Putamen (tissue), 1 donor: ENCODE measurements at regions not wholly inside any gene's neighbourhood (a gene's known extent, or its start where the extent isn't known, plus 50 kb on each side); places are given as distances from the start of the nearest gene placed in this dataset.
"Not testable (repeated sequence)": the region's sequence is repeated elsewhere in the genome, so short reads cannot be mapped to it uniquely, and the experiment has no call there.

Source experiments
- DNase-seq: peaks from one replicate; pipeline ENCODE4 v3.0.0-alpha.2; 2016; ENCODE audit warnings: low spot score

GRCh38 chr7:109467729-109468128, 898.1 kb downstream of the DNAJB9 start:
- not testable (repeated sequence) for DNase-seq

- DNase-seq = no peak
These were observed 903.5 kb downstream of the DNAJB9 start for GRCh38 chr7:109473172-109473571.

- DNase-seq = no peak
These were observed 906.7 kb downstream of the DNAJB9 start for GRCh38 chr7:109476409-109476808.

- no peak for DNase-seq
These were observed 909.7 kb downstream of the DNAJB9 start for GRCh38 chr7:109479388-109479787.

- not testable (repeated sequence) for DNase-seq
These were observed 920.9 kb downstream of the DNAJB9 start for GRCh38 chr7:109490607-109491006.

GRCh38 chr7:109497053-109497452, 927.4 kb downstream of the DNAJB9 start:
- DNase-seq = no peak

- no peak for DNase-seq
These were observed 928.5 kb downstream of the DNAJB9 start for GRCh38 chr7:109498131-109498530.

- no peak for DNase-seq
These were observed 933.7 kb downstream of the DNAJB9 start for GRCh38 chr7:109503421-109503820.

GRCh38 chr7:109522585-109522984, 952.9 kb downstream of the DNAJB9 start:
- DNase-seq = no peak

- DNase-seq = no peak
These were observed 958.2 kb downstream of the DNAJB9 start for GRCh38 chr7:109527833-109528232.

GRCh38 chr7:109529712-109530111, 960.0 kb downstream of the DNAJB9 start:
- DNase-seq = no peak

GRCh38 chr7:109532262-109532992, 962.8 kb downstream of the DNAJB9 start:
- DNase-seq = no peak

GRCh38 chr7:109545686-109546085, 976.0 kb downstream of the DNAJB9 start:
- DNase-seq = no peak

- no peak for DNase-seq
These were observed 980.0 kb downstream of the DNAJB9 start for GRCh38 chr7:109549471-109550193.

GRCh38 chr7:109552017-109552416, 982.3 kb downstream of the DNAJB9 start:
- DNase-seq = no peak

GRCh38 chr7:109577265-109577664, 1007.6 kb downstream of the DNAJB9 start:
- no peak for DNase-seq

- DNase-seq = no peak
These were observed 1010.2 kb downstream of the DNAJB9 start for GRCh38 chr7:109579901-109580300.

GRCh38 chr7:109582211-109582610, 1012.5 kb downstream of the DNAJB9 start:
- no peak for DNase-seq

GRCh38 chr7:109596948-109597347, 1027.3 kb downstream of the DNAJB9 start:
- DNase-seq = not testable (repeated sequence)

GRCh38 chr7:109611656-109612055, 1042.0 kb downstream of the DNAJB9 start:
- no peak for DNase-seq

GRCh38 chr7:109616551-109617069, 1046.9 kb downstream of the DNAJB9 start:
- no peak for DNase-seq

GRCh38 chr7:109622320-109622719, 1052.6 kb downstream of the DNAJB9 start:
- DNase-seq = no peak

GRCh38 chr7:109632890-109633289, 1063.2 kb downstream of the DNAJB9 start:
- DNase-seq = not testable (repeated sequence)
